Adrenal gland (tissue), 9 donors: ENCODE measurements at regions not wholly inside any gene's neighbourhood (a gene's known extent, or its start where the extent isn't known, plus 50 kb on each side); places are given as distances from the start of the nearest gene placed in this dataset.

Source experiments
- DNase-seq, 7 donors: peaks; one replicate each; pipeline ENCODE4 v3.0.0-alpha.2; 2019 to 2020
- H3K27ac ChIP-seq, 5 donors: fragments of 200-600 bp; sonication (generic) in 4 of 5; 1 replicate in 3 of 5; 2 replicates in 2 of 5; pipeline versions ENCODE4 v1.5.1 to v1.8.0; 2016 to 2020; ENCODE audit warnings: mild to moderate bottlenecking in 1 of 5
- H3K27me3 ChIP-seq: fragments of 200-600 bp; 2 replicates; pipeline ENCODE4 v1.8.0; 2021
- H3K36me3 ChIP-seq, 2 donors: fragments of 200-600 bp; replicated peaks in 1 of 2; 1 replicate in 1 of 2; 2 replicates in 1 of 2; pipeline versions ENCODE4 v1.5.1 to v1.8.0; 2018 to 2022
- H3K4me1 ChIP-seq, 2 donors: fragments of 200-600 bp; replicated peaks in 1 of 2; 1 replicate in 1 of 2; 2 replicates in 1 of 2; pipeline versions ENCODE4 v1.5.1 to v1.8.0; 2018 to 2021
- H3K4me3 ChIP-seq, 4 donors: fragments of 200-600 bp; sonication (generic) in 3 of 4; one replicate each; pipeline ENCODE4 v1.5.1; 2016 to 2018
- H3K9me3 ChIP-seq, 3 donors: fragments of 200-600 bp; sonication (generic) in 1 of 3; replicated peaks in 1 of 3; 1 replicate in 2 of 3; 2 replicates in 1 of 3; pipeline versions ENCODE4 v1.5.1 to v1.8.0; 2016 to 2021
- CTCF ChIP-seq, 6 experiments: fragments of 450-650 bp in 4 of 6; fragments of 200-600 bp in 2 of 6; sonication (generic) in 1 of 6; IDR thresholded peaks; 1 replicate in 5 of 6; 2 replicates in 1 of 6; pipeline versions ENCODE4 v1.5.1 to v1.8.0; 2016 to 2021; ENCODE audit warnings: antibody characterized with exemption in 6 of 6, mild to moderate bottlenecking in 2 of 6, moderate library complexity in 1 of 6
- POLR2A ChIP-seq, 2 donors: fragments of 450-650 bp; IDR thresholded peaks; one replicate each; pipeline ENCODE4 v1.6.1; 2017; ENCODE audit warnings: antibody characterized with exemption in 2 of 2, mild to moderate bottlenecking in 2 of 2, moderate library complexity in 1 of 2
- WGBS, 4 donors: extraction: QIAGEN DNeasy Blood & Tissue Kit in 2 of 4; methylation state at CpG; one replicate each; pipeline versions ENCODE4 v1.1.5 to v1.1.7; 2013 to 2017; 5-methylcytosine and 5-hydroxymethylcytosine counted together
- intact Hi-C, 2 donors: fragments of 100-400 bp; cut with DNase I; formaldehyde crosslinking; loops; one replicate each; pipeline versions ENCODE4 v1.14.1 to v1.15.0; 2022 to 2023
- donor health status: healthy with polysubstance abuse.
- donor health status: Bipolar disorder and iron deficiency.
- donor health status: DM: yes; HTN: yes; CAD: no.
- donor health status: DM: no; HTN: no; CAD: no.
- donor health status: DM: no; HTN: no; CAD: no.

- DNase-seq: no peak
- Histone ChIP-seq H3K4me3 (no peak overlapping the region), H3K27ac (no peak overlapping the region), H3K27me3 (no peaks in the 10 kb centered on the region), H3K36me3 (no peaks in the 10 kb centered on the region), H3K4me1 (no peaks in the 10 kb centered on the region), H3K9me3 (peaks cover 0 to 4% (median 0%) of the 10 kb centered on the region in 3 donors)
- 49 to 70% (median 53%) methylated on average over 2 of the region's 2 CpGs for WGBS, 4 donors
- TF ChIP-seq CTCF (IDR thresholded peaks at IDR 0.05) (no peak), POLR2A (IDR thresholded peaks at IDR 0.05) (no peak)
- intact Hi-C loops: no loop called here
Observed at GRCh38 chr4:63459329-63459728, 949.9 kb downstream of the TECRL start.

GRCh38 chr4:63458010-63458409, 951.2 kb downstream of the TECRL start:
- peaks cover 0 to 4% (median 0%) of the 10 kb centered on the region in 3 donors for H3K9me3 ChIP-seq
- H3K4me1 ChIP-seq: no peaks in the 10 kb centered on the region
- no peak for TF ChIP-seq POLR2A (IDR thresholded peaks at IDR 0.05)
- no peak for TF ChIP-seq CTCF (IDR thresholded peaks at IDR 0.05)
- H3K27me3 ChIP-seq: no peaks in the 10 kb centered on the region
- H3K4me3 ChIP-seq: no peak overlapping the region
- no peak for DNase-seq
- intact Hi-C loops: no loop called here
- H3K27ac ChIP-seq: no peak overlapping the region
- WGBS, 4 donors: 65 to 77% (median 71%) methylated on average over 1 of the region's 1 CpG
- no peaks in the 10 kb centered on the region for H3K36me3 ChIP-seq

GRCh38 chr4:63440236-63440635, 969.0 kb downstream of the TECRL start:
- TF ChIP-seq CTCF (IDR thresholded peaks at IDR 0.05) (no peak), POLR2A (IDR thresholded peaks at IDR 0.05) (no peak)
- H3K4me1 ChIP-seq: no peaks in the 10 kb centered on the region

DNA sequence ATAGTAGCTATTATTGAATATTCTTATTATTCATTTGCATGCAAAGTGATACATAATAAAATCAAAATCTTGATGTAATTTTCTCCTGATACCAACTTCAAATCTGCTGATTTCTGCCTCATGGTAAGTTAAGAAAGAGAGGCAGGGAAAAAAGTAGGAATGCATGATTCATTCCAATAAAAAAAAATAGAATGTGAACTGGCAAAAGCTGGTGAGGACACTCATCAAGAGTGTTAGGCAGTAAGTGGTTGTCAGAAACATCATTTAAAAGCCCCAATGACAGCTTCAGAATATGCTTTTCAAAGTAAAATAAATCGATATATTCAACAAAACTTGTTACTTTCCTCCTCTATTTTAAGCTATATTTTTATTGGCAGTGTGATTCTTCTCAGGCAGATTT, 979.1 kb downstream of the TECRL start:
- WGBS, 4 donors: 62 to 83% (median 68%) methylated on average over 1 of the region's 1 CpG
- no peaks in the 10 kb centered on the region for H3K4me1 ChIP-seq
- H3K9me3 ChIP-seq: no peaks in the 10 kb centered on the region
- H3K4me3 ChIP-seq: no peak overlapping the region
- H3K36me3 ChIP-seq: no peaks in the 10 kb centered on the region
- intact Hi-C loops: no loop called here
- no peak overlapping the region for H3K27ac ChIP-seq
- H3K27me3 ChIP-seq: no peaks in the 10 kb centered on the region
- TF ChIP-seq CTCF (IDR thresholded peaks at IDR 0.05): no peak
- TF ChIP-seq POLR2A (IDR thresholded peaks at IDR 0.05): no peak
- no peak for DNase-seq

More at GRCh38 chr4:63440236-63440635, 969.0 kb downstream of the TECRL start:
- Histone ChIP-seq H3K27me3 (no peaks in the 10 kb centered on the region), H3K4me3 (no peak overlapping the region), H3K36me3 (no peaks in the 10 kb centered on the region), H3K9me3 (no peaks in the 10 kb centered on the region), H3K27ac (no peak overlapping the region)
- no peak for DNase-seq
- intact Hi-C loops: no loop called here
